ENCODE measurements at regions not wholly inside any gene's neighbourhood (a gene's known extent, or its start where the extent isn't known, plus 50 kb on each side); places are given as distances from the start of the nearest gene placed in this dataset.
"Not testable (repeated sequence)": the region's sequence is repeated elsewhere in the genome, so short reads cannot be mapped to it uniquely, and the experiment has no call there.

- TF ChIP-seq CTCF (IDR thresholded peaks at IDR 0.05; ENCODE audit: low read depth, low read length) = no peak
- Histone ChIP-seq H3K9me3 (ENCODE audit: low read depth) (no peaks in the 10 kb centered on the region), H3K36me3 (no peaks in the 10 kb centered on the region), H3K4me1 (ENCODE audit: low read depth) (no peaks in the 10 kb centered on the region), H3K27me3 (peaks cover 9% of the 10 kb centered on the region), H3K4me3 (no peak overlapping the region), H3K27ac (no peak overlapping the region)
- DNase-seq (ENCODE audit: low read depth in 1 of 2, low spot score in 1 of 2) = no peak
Measured at GRCh38 chr9:78441822-78442431, 145.0 kb downstream of the PSAT1 start.

- H3K27ac ChIP-seq; H3K9me3 ChIP-seq (ENCODE audit: low read depth); H3K4me1 ChIP-seq (ENCODE audit: low read depth); DNase-seq (ENCODE audit: low read depth in 1 of 2, low spot score in 1 of 2); H3K4me3 ChIP-seq; H3K27me3 ChIP-seq; H3K36me3 ChIP-seq: not testable (repeated sequence)
Measured at GRCh38 chr9:78442577-78442976, 145.7 kb downstream of the PSAT1 start.

GRCh38 chr9:78443946-78444345 lies 147.0 kb downstream of the PSAT1 start:
- Histone ChIP-seq H3K4me3 (no peak overlapping the region), H3K27me3 (peaks cover 9% of the 10 kb centered on the region), H3K4me1 (ENCODE audit: low read depth) (no peaks in the 10 kb centered on the region), H3K9me3 (ENCODE audit: low read depth) (no peaks in the 10 kb centered on the region), H3K27ac (no peak overlapping the region), H3K36me3 (no peaks in the 10 kb centered on the region)
- DNase-seq (ENCODE audit: low read depth in 1 of 2, low spot score in 1 of 2) = no peak
- no peak for TF ChIP-seq CTCF (IDR thresholded peaks at IDR 0.05; ENCODE audit: low read depth, low read length)

GRCh38 chr9:78448960-78449673 lies 152.2 kb downstream of the PSAT1 start:
- Histone ChIP-seq H3K4me1 (ENCODE audit: low read depth) (no peaks in the 10 kb centered on the region), H3K9me3 (ENCODE audit: low read depth) (no peaks in the 10 kb centered on the region), H3K36me3 (no peaks in the 10 kb centered on the region), H3K27me3 (no peaks in the 10 kb centered on the region), H3K4me3 (no peak overlapping the region), H3K27ac (no peak overlapping the region)
- no peak for DNase-seq (ENCODE audit: low read depth in 1 of 2, low spot score in 1 of 2)
- TF ChIP-seq CTCF (IDR thresholded peaks at IDR 0.05; ENCODE audit: low read depth, low read length) = no peak

- no peaks in the 10 kb centered on the region for H3K4me1 ChIP-seq (ENCODE audit: low read depth)
- TF ChIP-seq CTCF (IDR thresholded peaks at IDR 0.05; ENCODE audit: low read depth, low read length) = no peak
- H3K4me3 ChIP-seq = no peak overlapping the region
Measured at GRCh38 chr9:78453450-78453849, 156.5 kb downstream of the PSAT1 start.

GRCh38 chr9:78462611-78463010 lies 165.7 kb downstream of the PSAT1 start:
- TF ChIP-seq CTCF (IDR thresholded peaks at IDR 0.05; ENCODE audit: low read depth, low read length) = no peak
- Histone ChIP-seq H3K27ac (no peak overlapping the region), H3K27me3 (no peaks in the 10 kb centered on the region), H3K4me3 (no peak overlapping the region), H3K36me3 (no peaks in the 10 kb centered on the region), H3K9me3 (ENCODE audit: low read depth) (no peaks in the 10 kb centered on the region), H3K4me1 (ENCODE audit: low read depth) (no peaks in the 10 kb centered on the region)
- DNase-seq (ENCODE audit: low read depth in 1 of 2, low spot score in 1 of 2) = no peak

More at GRCh38 chr9:78453450-78453849, 156.5 kb downstream of the PSAT1 start:
- no peak for DNase-seq (ENCODE audit: low read depth in 1 of 2, low spot score in 1 of 2)
- Histone ChIP-seq H3K27ac (no peak overlapping the region), H3K9me3 (ENCODE audit: low read depth) (no peaks in the 10 kb centered on the region), H3K36me3 (no peaks in the 10 kb centered on the region), H3K27me3 (no peaks in the 10 kb centered on the region)
